Hepatocyte (in vitro differentiated cells): ENCODE measurements at regions not wholly inside any gene's neighbourhood (a gene's known extent, or its start where the extent isn't known, plus 50 kb on each side); places are given as distances from the start of the nearest gene placed in this dataset.

Experiments
- DNase-seq: peaks from one replicate; pipeline ENCODE4 v3.0.0-alpha.2; 2016; ENCODE audit warnings: low spot score
- H2AFZ ChIP-seq: fragments of 200-600 bp; sonication (generic); 2 replicates; pipeline ENCODE4 v1.6.0; 2016; ENCODE audit warnings: antibody characterized with exemption, mild to moderate bottlenecking
- H3K27ac ChIP-seq: fragments of 200-600 bp; sonication (generic); 2 replicates; pipeline ENCODE4 v1.5.1; 2016; ENCODE audit warnings: mild to moderate bottlenecking
- H3K27me3 ChIP-seq: fragments of 200-600 bp; sonication (generic); 2 replicates; pipeline ENCODE4 v1.6.1; 2016
- H3K36me3 ChIP-seq: fragments of 200-600 bp; sonication (generic); replicated peaks from 2 replicates; pipeline ENCODE4 v1.5.1; 2016; ENCODE audit warnings: low read depth; ENCODE audit not compliant: insufficient read depth
- H3K4me1 ChIP-seq: fragments of 200-600 bp; sonication (generic); 2 replicates; pipeline ENCODE4 v1.5.1; 2016; ENCODE audit warnings: mild to moderate bottlenecking, moderate library complexity; ENCODE audit not compliant: insufficient read depth
- H3K4me2 ChIP-seq: fragments of 200-600 bp; sonication (generic); 2 replicates; pipeline ENCODE4 v1.6.0; 2016
- H3K4me3 ChIP-seq: fragments of 200-600 bp; sonication (generic); 2 replicates; pipeline ENCODE4 v1.5.1; 2016; ENCODE audit warnings: mild to moderate bottlenecking
- H3K79me2 ChIP-seq: fragments of 200-600 bp; sonication (generic); 2 replicates; pipeline ENCODE4 v1.6.0; 2017; ENCODE audit warnings: mild to moderate bottlenecking
- H3K9me2 ChIP-seq: fragments of 200-600 bp; sonication (generic); replicated peaks from 2 replicates; pipeline ENCODE4 v1.6.0; 2017; ENCODE audit warnings: mild to moderate bottlenecking; ENCODE audit not compliant: insufficient read depth
- H3K9me3 ChIP-seq: fragments of 200-600 bp; sonication (generic); 2 replicates; pipeline ENCODE4 v1.5.1; 2016; ENCODE audit warnings: low read depth, mild to moderate bottlenecking
- H4K20me1 ChIP-seq: fragments of 200-600 bp; sonication (generic); 2 replicates; pipeline ENCODE4 v1.6.0; 2016; ENCODE audit warnings: mild to moderate bottlenecking; ENCODE audit not compliant: insufficient read depth, poor library complexity, severe bottlenecking
- CTCF ChIP-seq: fragments of 200-600 bp; sonication (generic); IDR thresholded peaks from 2 replicates; pipeline ENCODE4 v1.5.1; 2016; ENCODE audit warnings: antibody characterized with exemption, mild to moderate bottlenecking; ENCODE audit not compliant: poor library complexity
- EZH2 ChIP-seq: fragments of 200-600 bp; sonication (generic); IDR thresholded peaks from 2 replicates; pipeline ENCODE4 v1.6.1; 2016; ENCODE audit warnings: antibody characterized with exemption, mild to moderate bottlenecking, borderline replicate concordance
- EZH2phosphoT487 ChIP-seq: fragments of 200-600 bp; sonication (generic); IDR thresholded peaks from one replicate; pipeline ENCODE4 v1.6.1; 2018; ENCODE audit warnings: antibody characterized with exemption, mild to moderate bottlenecking, low read depth, moderate library complexity; ENCODE audit not compliant: unreplicated experiment, severe bottlenecking
- WGBS: methylation state at CpG from one replicate; pipeline ENCODE4 v1.1.6; 2016; ENCODE audit warnings: low lambda C conversion rate; ENCODE audit errors: missing lambda C conversion rate; 5-methylcytosine and 5-hydroxymethylcytosine counted together

GRCh38 chr9:31969552-31969951 is 414.9 kb upstream of the ACO1 start:
- DNase-seq: no peak
- Histone ChIP-seq H3K27me3 (no peaks in the 10 kb centered on the region), H3K4me1 (no peaks in the 10 kb centered on the region), H2AFZ (no peak overlapping the region), H3K4me2 (no peak overlapping the region), H4K20me1 (no peaks in the 10 kb centered on the region), H3K36me3 (no peaks in the 10 kb centered on the region), H3K4me3 (no peak overlapping the region), H3K79me2 (no peaks in the 10 kb centered on the region), H3K9me3 (no peaks in the 10 kb centered on the region), H3K27ac (no peak overlapping the region), H3K9me2 (no peaks in the 10 kb centered on the region)
- TF ChIP-seq EZH2phosphoT487: no peak
- no peak for TF ChIP-seq CTCF
- TF ChIP-seq EZH2: no peak
- WGBS: 72% methylated on average over 2 of the region's 2 CpGs

- TF ChIP-seq CTCF (no peak), EZH2 (no peak), EZH2phosphoT487 (no peak)
- Histone ChIP-seq H3K9me2 (no peaks in the 10 kb centered on the region), H3K79me2 (no peaks in the 10 kb centered on the region), H2AFZ (no peak overlapping the region), H3K9me3 (no peaks in the 10 kb centered on the region), H3K4me2 (no peak overlapping the region), H3K4me1 (no peaks in the 10 kb centered on the region), H3K27ac (no peak overlapping the region), H3K4me3 (no peak overlapping the region), H4K20me1 (no peaks in the 10 kb centered on the region), H3K27me3 (no peaks in the 10 kb centered on the region), H3K36me3 (no peaks in the 10 kb centered on the region)
- no peak for DNase-seq
- 56% methylated on average over 1 of the region's 1 CpG for WGBS
These were observed 400.5 kb upstream of the ACO1 start for GRCh38 chr9:31983895-31984294.

- WGBS: 73% methylated on average over 1 of the region's 1 CpG
- Histone ChIP-seq H3K27ac (no peak overlapping the region), H3K4me2 (no peak overlapping the region)
These were observed 388.1 kb upstream of the ACO1 start for GRCh38 chr9:31996331-31996730.

GRCh38 chr9:32004431-32005076 is 379.9 kb upstream of the ACO1 start:
- Histone ChIP-seq H3K27ac (no peak overlapping the region), H3K79me2 (no peaks in the 10 kb centered on the region), H2AFZ (no peak overlapping the region), H3K4me2 (peak overlapping the region; percentile 40), H3K4me3 (no peak overlapping the region), H3K9me2 (no peaks in the 10 kb centered on the region), H4K20me1 (no peaks in the 10 kb centered on the region), H3K9me3 (no peaks in the 10 kb centered on the region), H3K36me3 (no peaks in the 10 kb centered on the region), H3K4me1 (no peaks in the 10 kb centered on the region), H3K27me3 (no peaks in the 10 kb centered on the region)
- WGBS: 54% methylated on average over 7 of the region's 7 CpGs
- TF ChIP-seq EZH2phosphoT487 (no peak), CTCF (no peak), EZH2 (no peak)
- DNase-seq: peak; percentile 30

More at GRCh38 chr9:31996331-31996730, 388.1 kb upstream of the ACO1 start:
- H3K79me2 ChIP-seq: no peaks in the 10 kb centered on the region
- no peak overlapping the region for H3K4me3 ChIP-seq
- no peaks in the 10 kb centered on the region for H3K9me3 ChIP-seq
- no peaks in the 10 kb centered on the region for H3K27me3 ChIP-seq
- no peak for DNase-seq
- no peaks in the 10 kb centered on the region for H3K4me1 ChIP-seq
- H3K9me2 ChIP-seq: no peaks in the 10 kb centered on the region
- no peaks in the 10 kb centered on the region for H4K20me1 ChIP-seq
- no peaks in the 10 kb centered on the region for H3K36me3 ChIP-seq
- no peak overlapping the region for H2AFZ ChIP-seq
- no peak for TF ChIP-seq EZH2phosphoT487
